PC-3 (cell line): ENCODE measurements at regions not wholly inside any gene's neighbourhood (a gene's known extent, or its start where the extent isn't known, plus 50 kb on each side); places are given as distances from the start of the nearest gene placed in this dataset.

Source experiments
- CTCF ChIP-seq: fragments of 300-600 bp; sonication (generic); conservative IDR thresholded peaks from 2 replicates; pipeline ENCODE4 v1.5.1; 2017; ENCODE audit warnings: antibody characterized with exemption, low read depth, mild to moderate bottlenecking, low read length
- EZH2 ChIP-seq: fragments of 300-600 bp; sonication (generic); IDR thresholded peaks from one replicate; pipeline ENCODE4 v1.6.1; 2017; ENCODE audit warnings: antibody characterized with exemption, mild to moderate bottlenecking, low read length; ENCODE audit not compliant: unreplicated experiment
- EZH2phosphoT487 ChIP-seq: fragments of 300-600 bp; sonication (generic); IDR thresholded peaks from 2 replicates; pipeline ENCODE4 v1.6.1; 2018; ENCODE audit warnings: mild to moderate bottlenecking, antibody characterized with exemption, low read length, borderline replicate concordance

GRCh38 chr18:78889250-78889649 is 90.4 kb upstream of the SALL3 start:
- TF ChIP-seq CTCF (no peak), EZH2phosphoT487 (no peak), EZH2 (no peak)
